GM19238 (cell line): ENCODE measurements at regions not wholly inside any gene's neighbourhood (a gene's known extent, or its start where the extent isn't known, plus 50 kb on each side); places are given as distances from the start of the nearest gene placed in this dataset.

Experiments
- DNase-seq: peaks from one replicate; pipeline ENCODE4 v3.0.0; 2011; ENCODE audit warnings: low spot score; ENCODE audit not compliant: insufficient read length

GRCh38 chr9:20200581-20200980 lies 411.7 kb upstream of the SLC24A2 start:
- DNase-seq, result no peak

GRCh38 chr9:20199111-20199510 lies 410.3 kb upstream of the SLC24A2 start:
- no peak for DNase-seq

- no peak for DNase-seq
Measured at GRCh38 chr9:20197976-20198685, 409.3 kb upstream of the SLC24A2 start.

- DNase-seq, result no peak
Measured at GRCh38 chr9:20191228-20191840, 402.5 kb upstream of the SLC24A2 start.

- no peak for DNase-seq
Measured at GRCh38 chr9:20189871-20190270, 401.0 kb upstream of the SLC24A2 start.

- no peak for DNase-seq
Measured at GRCh38 chr9:20188616-20189369, 400.0 kb upstream of the SLC24A2 start.

DNA sequence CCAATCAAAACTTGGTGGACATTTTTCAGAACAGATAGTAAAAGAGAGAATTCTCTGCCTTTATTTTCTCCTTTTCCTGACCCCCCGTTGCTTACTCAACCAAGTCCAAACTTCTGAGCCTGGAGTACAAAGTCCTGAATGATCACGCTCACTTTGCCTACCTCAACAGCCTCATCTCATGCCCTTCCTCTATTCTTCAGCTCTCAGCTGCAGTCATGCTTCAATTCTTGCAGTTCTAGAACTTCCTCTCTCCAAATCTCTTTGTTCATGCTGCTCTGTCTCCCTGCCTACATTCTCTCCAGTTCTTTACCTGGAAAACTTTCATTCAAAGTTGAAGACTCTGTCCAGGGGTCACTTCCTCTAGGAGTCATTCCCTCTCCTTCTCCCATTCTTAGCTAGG lies 398.5 kb upstream of the SLC24A2 start:
- no peak for DNase-seq

- DNase-seq, result no peak
Measured at GRCh38 chr9:20186823-20187222, 398.0 kb upstream of the SLC24A2 start.

GRCh38 chr9:20186231-20186630 lies 397.4 kb upstream of the SLC24A2 start:
- no peak for DNase-seq

DNA sequence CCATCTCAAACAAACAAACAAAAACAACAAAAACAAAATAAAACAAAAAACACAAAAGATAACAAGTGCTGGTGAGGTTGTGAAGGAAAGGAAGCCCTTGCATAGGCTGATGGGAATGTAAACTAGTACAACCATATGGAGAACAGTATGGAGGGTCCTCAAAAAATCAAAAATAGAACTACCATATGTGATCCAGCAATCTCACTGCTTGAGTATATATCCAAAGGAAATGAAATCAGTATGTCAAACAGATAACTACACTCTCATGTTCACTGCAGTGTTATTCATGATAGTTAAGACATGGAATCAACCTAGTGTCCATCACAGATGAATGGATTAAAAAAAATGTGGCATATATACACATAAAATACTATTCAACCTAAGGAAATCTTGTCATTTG lies 395.7 kb upstream of the SLC24A2 start:
- DNase-seq, result no peak

DNA sequence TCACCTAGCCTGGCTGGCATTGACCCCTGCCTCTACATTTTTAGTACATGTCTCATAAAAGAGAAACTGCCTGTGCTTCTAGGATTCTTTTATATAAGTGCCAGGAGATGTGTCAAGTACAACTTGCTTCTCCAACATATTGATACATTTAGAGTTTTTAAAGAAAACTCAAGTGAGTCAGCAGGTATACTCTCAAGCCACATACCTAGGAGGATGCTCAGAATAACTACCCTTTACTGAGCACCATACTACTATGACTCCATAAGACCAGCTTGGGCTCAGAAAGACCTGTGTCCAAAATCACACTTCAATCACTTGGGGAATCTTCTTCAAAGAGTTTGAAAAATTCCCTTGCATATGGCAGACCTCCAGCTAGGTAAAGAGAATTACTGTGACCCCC lies 389.8 kb upstream of the SLC24A2 start:
- DNase-seq, result no peak

- DNase-seq, result no peak
Measured at GRCh38 chr9:20178197-20178596, 389.4 kb upstream of the SLC24A2 start.

DNA sequence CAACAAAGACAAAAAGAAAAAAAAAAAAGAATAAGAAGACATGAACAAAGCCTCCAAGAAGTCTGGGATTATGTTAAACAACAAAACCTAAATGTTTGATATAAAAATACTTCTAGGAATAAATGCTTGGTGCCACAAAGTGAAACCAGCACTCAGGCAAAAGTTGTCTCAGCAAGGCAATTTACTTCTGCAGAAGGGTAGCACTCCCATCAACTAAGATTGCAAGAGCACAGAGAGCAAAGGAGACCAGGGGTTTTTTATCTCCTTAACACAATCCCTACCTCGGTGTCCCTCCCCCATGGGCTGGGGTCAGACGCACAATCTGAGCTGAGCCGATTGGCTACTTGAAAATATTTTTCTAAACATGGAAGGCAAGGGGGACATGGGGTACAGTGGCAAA lies 381.3 kb upstream of the SLC24A2 start:
- DNase-seq, result no peak

DNA sequence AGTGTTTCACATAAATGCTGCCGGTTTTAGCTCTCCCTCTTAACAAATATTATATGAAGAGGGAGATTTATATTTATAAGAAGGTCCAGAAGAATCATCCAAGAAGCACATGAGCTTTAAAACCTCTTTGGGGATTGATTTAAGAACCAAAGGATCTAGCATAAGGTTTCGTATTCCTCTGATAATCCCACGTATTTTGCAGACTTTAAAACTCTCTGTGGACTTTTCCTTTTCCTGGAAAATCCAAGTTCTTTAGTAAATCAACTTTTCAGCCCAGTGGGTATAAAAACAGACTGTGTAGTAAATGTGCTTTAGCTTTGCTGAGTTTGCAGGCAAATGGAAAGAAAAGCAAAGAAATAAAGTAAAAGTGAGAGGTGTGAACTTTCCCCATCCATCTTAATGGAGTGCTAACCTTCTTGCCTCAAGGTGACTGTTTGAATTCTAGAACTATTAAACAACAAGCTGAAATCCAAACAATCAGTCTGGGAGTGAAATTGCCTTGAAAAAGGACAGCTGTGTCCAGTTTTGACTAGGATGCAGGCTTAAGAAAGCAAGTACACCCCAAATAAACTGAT lies 363.4 kb upstream of the SLC24A2 start:
- DNase-seq, result no peak

- DNase-seq, result no peak
Measured at GRCh38 chr9:20148416-20148815, 359.6 kb upstream of the SLC24A2 start.

DNA sequence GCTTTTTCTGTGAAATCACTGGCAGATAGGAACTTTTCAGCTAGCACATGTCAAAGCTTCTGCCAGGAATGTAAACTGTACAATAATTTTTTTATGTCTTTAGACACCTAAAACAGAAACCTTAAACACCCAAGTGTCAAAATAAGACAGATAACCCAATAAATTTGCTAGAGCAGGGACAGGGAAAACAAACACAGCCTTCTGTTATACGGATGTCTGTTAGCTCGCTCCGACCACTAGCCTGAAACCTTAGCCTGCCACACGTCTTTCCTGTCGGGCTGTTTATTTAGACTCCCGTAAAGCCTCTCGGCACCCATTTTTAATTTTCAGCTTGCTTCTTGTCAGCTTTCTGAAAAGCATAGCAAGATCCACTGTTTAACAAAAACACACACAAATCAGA lies 355.4 kb upstream of the SLC24A2 start:
- DNase-seq, result no peak

GRCh38 chr9:20139763-20140290 lies 351.0 kb upstream of the SLC24A2 start:
- DNase-seq, result no peak

GRCh38 chr9:20138841-20139240 lies 350.0 kb upstream of the SLC24A2 start:
- no peak for DNase-seq

DNA sequence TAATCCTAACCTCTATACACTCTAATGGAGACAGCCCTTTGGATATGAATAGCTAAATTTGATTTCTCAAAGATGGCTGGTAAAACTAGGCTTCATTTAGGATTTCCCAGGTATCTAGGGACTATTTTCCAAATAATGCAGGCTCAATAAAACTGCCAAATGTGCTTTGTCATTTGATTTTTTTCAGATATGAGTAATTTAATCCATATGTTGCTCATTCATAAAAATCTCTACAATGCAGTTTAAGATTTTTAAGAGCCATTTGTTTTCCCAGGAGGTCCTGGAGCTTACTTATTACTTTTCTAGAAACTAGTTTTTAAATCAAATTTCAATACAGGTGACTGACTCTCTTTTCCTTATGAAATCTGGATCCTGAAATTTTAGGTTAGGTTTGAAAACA lies 349.3 kb upstream of the SLC24A2 start:
- no peak for DNase-seq

GRCh38 chr9:20137425-20137824 lies 348.6 kb upstream of the SLC24A2 start:
- DNase-seq, result no peak

GRCh38 chr9:20135119-20135697 lies 346.4 kb upstream of the SLC24A2 start:
- no peak for DNase-seq

- DNase-seq, result no peak
Measured at GRCh38 chr9:20125727-20126126, 336.9 kb upstream of the SLC24A2 start.
